Uterus (tissue), 3 donors: ENCODE measurements at regions not wholly inside any gene's neighbourhood (a gene's known extent, or its start where the extent isn't known, plus 50 kb on each side); places are given as distances from the start of the nearest gene placed in this dataset.

Source experiments
- DNase-seq, 2 donors: peaks; one replicate each; pipeline ENCODE4 v3.0.0-alpha.2; 2019 to 2020
- H3K27ac ChIP-seq, 2 donors: fragments of 200-600 bp; sonication (generic); 1 replicate in 1 of 2; 2 replicates in 1 of 2; pipeline ENCODE4 v1.5.1; 2016 to 2018
- H3K27me3 ChIP-seq, 2 donors: fragments of 200-600 bp; sonication (generic); one replicate each; pipeline ENCODE4 v1.5.1; 2018 to 2019; ENCODE audit warnings: control low read depth in 1 of 2
- H3K36me3 ChIP-seq, 2 donors: fragments of 200-600 bp; sonication (generic); one replicate each; pipeline ENCODE4 v1.5.1; 2019; ENCODE audit warnings: control low read depth in 1 of 2
- H3K4me1 ChIP-seq, 2 donors: fragments of 200-600 bp; sonication (generic); one replicate each; pipeline ENCODE4 v1.5.1; 2018 to 2019; ENCODE audit warnings: control low read depth in 1 of 2
- H3K4me3 ChIP-seq, 2 donors: fragments of 200-600 bp; sonication (generic); 1 replicate in 1 of 2; 2 replicates in 1 of 2; pipeline ENCODE4 v1.5.1; 2018 to 2019; ENCODE audit warnings: mild to moderate bottlenecking in 1 of 2
- H3K9me3 ChIP-seq, 2 donors: fragments of 200-600 bp; sonication (generic); one replicate each; pipeline ENCODE4 v1.5.1; 2019; ENCODE audit warnings: control low read depth in 1 of 2
- POLR2A ChIP-seq, 2 donors: fragments of 450-650 bp; IDR thresholded peaks; one replicate each; pipeline ENCODE4 v1.6.1; 2016; ENCODE audit warnings: antibody characterized with exemption in 2 of 2, mild to moderate bottlenecking in 1 of 2, moderate library complexity in 1 of 2
- intact Hi-C: fragments of 100-400 bp; cut with DNase I; formaldehyde crosslinking; loops from one replicate; pipeline ENCODE4 v1.15.1; 2023; ENCODE audit warnings: low total_unique reads
- TF ChIP-seq, protein P1 (sequence below), 4 experiments: fragments of 200-600 bp in 2 of 4; fragments of 450-650 bp in 2 of 4; sonication (generic) in 2 of 4; IDR thresholded peaks; one replicate each; pipeline ENCODE4 v1.5.1; 2016 to 2019; ENCODE audit warnings: antibody characterized with exemption in 4 of 4, mild to moderate bottlenecking in 2 of 4, moderate library complexity in 1 of 4
- donor health status: DM: yes; HTN: yes; CAD: no.

DNA sequence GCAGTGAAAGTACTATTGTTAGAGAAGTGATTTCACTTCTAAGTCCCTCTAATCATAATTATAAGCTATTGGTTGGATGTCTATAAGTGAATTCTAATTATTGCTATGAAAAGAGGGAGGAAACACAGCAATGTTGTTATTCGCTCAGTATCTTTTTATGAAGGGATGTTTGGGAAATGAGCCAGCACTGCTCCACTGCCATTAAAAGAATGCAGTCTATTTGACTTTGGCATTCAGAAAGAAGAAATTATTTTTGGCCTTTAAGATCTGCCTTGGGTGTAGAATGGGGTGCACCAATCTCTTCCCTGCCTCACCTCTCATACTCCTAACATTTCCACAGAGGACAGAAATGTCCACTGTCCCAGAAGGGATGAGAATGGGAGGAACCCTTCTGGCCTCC is 332.0 kb downstream of the SPATA31D1 start:
- H3K27ac ChIP-seq: no peak overlapping the region
- TF ChIP-seq, protein P1, sequence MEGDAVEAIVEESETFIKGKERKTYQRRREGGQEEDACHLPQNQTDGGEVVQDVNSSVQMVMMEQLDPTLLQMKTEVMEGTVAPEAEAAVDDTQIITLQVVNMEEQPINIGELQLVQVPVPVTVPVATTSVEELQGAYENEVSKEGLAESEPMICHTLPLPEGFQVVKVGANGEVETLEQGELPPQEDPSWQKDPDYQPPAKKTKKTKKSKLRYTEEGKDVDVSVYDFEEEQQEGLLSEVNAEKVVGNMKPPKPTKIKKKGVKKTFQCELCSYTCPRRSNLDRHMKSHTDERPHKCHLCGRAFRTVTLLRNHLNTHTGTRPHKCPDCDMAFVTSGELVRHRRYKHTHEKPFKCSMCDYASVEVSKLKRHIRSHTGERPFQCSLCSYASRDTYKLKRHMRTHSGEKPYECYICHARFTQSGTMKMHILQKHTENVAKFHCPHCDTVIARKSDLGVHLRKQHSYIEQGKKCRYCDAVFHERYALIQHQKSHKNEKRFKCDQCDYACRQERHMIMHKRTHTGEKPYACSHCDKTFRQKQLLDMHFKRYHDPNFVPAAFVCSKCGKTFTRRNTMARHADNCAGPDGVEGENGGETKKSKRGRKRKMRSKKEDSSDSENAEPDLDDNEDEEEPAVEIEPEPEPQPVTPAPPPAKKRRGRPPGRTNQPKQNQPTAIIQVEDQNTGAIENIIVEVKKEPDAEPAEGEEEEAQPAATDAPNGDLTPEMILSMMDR (IDR thresholded peaks at IDR 0.05): no peak
- no peaks in the 10 kb centered on the region for H3K4me1 ChIP-seq
- H3K9me3 ChIP-seq: no peaks in the 10 kb centered on the region
- intact Hi-C loops: no loop called here
- H3K36me3 ChIP-seq: no peaks in the 10 kb centered on the region
- no peak overlapping the region for H3K4me3 ChIP-seq
- no peak for DNase-seq
- H3K27me3 ChIP-seq: no peaks in the 10 kb centered on the region

DNA sequence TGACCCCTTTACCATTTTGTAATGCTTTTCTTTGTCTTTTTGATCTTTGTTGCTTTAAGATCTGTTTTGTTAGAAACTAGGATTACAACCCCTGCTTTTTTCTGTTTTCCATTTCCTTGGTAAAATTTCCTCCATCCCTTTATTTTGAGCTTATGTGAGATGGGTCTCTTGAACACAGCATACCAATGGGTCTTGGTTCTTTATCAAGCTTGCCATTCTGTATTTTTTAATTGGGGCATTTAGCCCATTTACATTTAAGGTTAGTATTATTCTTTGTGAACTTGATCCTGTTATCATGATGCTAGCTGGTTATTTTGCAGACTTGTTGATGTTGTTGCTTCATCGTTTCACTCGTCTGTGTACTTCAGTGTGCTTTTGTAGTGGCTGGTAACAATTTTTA is 337.3 kb downstream of the SPATA31D1 start:
- Histone ChIP-seq H3K36me3 (no peaks in the 10 kb centered on the region), H3K4me3 (no peak overlapping the region), H3K27me3 (no peaks in the 10 kb centered on the region), H3K4me1 (no peaks in the 10 kb centered on the region), H3K9me3 (no peaks in the 10 kb centered on the region), H3K27ac (no peak overlapping the region)
- no peak for DNase-seq
- intact Hi-C loops: no loop called here
- TF ChIP-seq, protein P1 (IDR thresholded peaks at IDR 0.05): no peak
- TF ChIP-seq POLR2A (IDR thresholded peaks at IDR 0.05): no peak

DNA sequence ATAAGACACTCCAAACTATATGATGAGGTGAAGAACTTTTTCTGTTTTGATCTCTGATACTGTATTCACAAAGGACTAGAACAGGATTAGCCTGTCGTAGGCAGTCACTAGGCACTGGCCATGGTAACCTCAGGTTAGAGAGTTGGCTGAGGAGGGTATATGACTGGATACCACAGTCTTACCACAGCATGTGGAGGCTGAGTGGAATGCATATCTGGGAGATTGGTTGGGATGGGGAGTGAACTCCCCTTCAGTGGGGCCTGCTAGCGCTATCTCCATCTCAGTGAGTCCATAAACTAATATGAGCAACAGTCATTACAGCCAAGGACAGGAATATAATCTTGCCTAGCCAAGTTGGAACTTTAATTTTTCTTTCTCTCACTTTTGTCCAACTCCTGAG is 339.1 kb downstream of the SPATA31D1 start:
- no peak overlapping the region for H3K27ac ChIP-seq
- no peaks in the 10 kb centered on the region for H3K36me3 ChIP-seq
- TF ChIP-seq POLR2A (IDR thresholded peaks at IDR 0.05): no peak
- TF ChIP-seq, protein P1 (IDR thresholded peaks at IDR 0.05): no peak
- H3K27me3 ChIP-seq: no peaks in the 10 kb centered on the region
- no peaks in the 10 kb centered on the region for H3K4me1 ChIP-seq
- H3K9me3 ChIP-seq: no peaks in the 10 kb centered on the region
- no peak for DNase-seq
- intact Hi-C loops: no loop called here
- H3K4me3 ChIP-seq: no peak overlapping the region

DNA sequence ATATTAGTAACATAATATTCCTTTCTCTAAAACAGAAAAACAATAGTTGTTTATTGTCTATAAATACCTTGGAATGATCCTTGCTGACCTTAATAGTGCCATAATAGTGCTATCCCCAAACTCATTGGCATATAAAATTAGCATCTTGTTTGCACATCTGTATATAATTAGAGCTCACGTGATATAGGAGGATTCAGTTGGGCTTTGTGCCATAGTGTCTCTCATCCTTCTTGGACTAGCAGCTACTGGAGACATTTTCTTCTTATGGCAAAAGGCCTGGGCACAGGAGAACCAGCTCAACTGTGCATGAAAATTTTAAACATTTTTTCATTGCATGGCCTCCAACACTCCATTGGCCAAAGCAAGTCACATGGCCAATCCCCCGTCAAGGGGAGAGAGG is 342.5 kb downstream of the SPATA31D1 start:
- no peak for TF ChIP-seq POLR2A (IDR thresholded peaks at IDR 0.05)
- TF ChIP-seq, protein P1 (IDR thresholded peaks at IDR 0.05): no peak
- no peak overlapping the region for H3K27ac ChIP-seq
- H3K9me3 ChIP-seq: no peaks in the 10 kb centered on the region
- H3K4me3 ChIP-seq: no peak overlapping the region
- H3K36me3 ChIP-seq: no peaks in the 10 kb centered on the region
- H3K4me1 ChIP-seq: no peaks in the 10 kb centered on the region
- no peak for DNase-seq
- intact Hi-C loops: no loop called here
- no peaks in the 10 kb centered on the region for H3K27me3 ChIP-seq

GRCh38 chr9:82332018-82332773 is 343.6 kb downstream of the SPATA31D1 start:
- H3K4me3 ChIP-seq: no peak overlapping the region
- intact Hi-C loops: no loop called here
- no peaks in the 10 kb centered on the region for H3K4me1 ChIP-seq
- no peaks in the 10 kb centered on the region for H3K27me3 ChIP-seq
- DNase-seq: no peak
- H3K36me3 ChIP-seq: no peaks in the 10 kb centered on the region
- TF ChIP-seq POLR2A (IDR thresholded peaks at IDR 0.05): no peak
- TF ChIP-seq, protein P1 (IDR thresholded peaks at IDR 0.05): no peak
- no peak overlapping the region for H3K27ac ChIP-seq
- H3K9me3 ChIP-seq: no peaks in the 10 kb centered on the region
